ENCODE measurements at regions not wholly inside any gene's neighbourhood (a gene's known extent, or its start where the extent isn't known, plus 50 kb on each side); places are given as distances from the start of the nearest gene placed in this dataset.
"Not testable (repeated sequence)": the region's sequence is repeated elsewhere in the genome, so short reads cannot be mapped to it uniquely, and the experiment has no call there.

DNA sequence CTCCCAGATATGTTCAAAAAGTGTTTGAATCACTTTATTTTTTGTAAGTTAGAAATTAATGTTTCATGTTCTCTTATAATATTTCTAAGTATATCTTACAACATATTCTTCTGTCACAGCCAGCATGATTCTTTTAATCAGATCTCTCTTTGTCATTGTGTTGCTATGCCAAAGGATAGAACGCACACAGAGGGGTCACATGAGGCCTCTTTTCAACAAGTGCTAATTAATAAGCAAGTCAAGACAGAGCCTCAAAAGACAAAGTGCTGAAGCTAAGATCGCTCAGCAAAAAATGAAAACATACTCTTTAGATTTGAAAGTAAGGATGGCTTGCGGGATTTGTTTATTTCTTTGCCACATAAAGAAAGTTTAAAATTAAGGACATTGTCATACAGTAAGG, 508.8 kb upstream of the PTCHD4 start:
- no peak for DNase-seq (ENCODE audit: low read depth in 2 of 2)

DNA sequence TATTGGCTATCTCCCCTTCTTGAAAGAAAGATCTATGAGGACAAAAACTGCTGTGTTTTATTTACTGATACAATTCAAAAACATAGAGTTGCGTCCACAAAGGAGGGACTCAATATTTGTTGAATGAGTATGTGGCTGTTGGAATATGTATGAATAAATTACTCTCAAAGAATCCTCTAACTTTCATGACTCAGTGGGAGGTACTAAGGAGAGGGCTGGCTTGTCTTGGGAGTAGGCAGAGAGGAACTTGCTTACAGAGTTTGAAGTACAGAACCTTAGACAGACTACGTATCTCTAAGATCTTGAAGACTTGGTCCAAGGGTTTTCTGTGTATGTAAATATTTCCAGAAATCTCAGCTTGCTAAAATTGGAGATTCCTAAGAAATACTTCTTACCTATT, 504.0 kb upstream of the PTCHD4 start:
- no peak for DNase-seq (ENCODE audit: low read depth in 2 of 2)

GRCh38 chr6:48614326-48614725, 503.3 kb upstream of the PTCHD4 start:
- no peak for DNase-seq (ENCODE audit: low read depth in 2 of 2)

DNA sequence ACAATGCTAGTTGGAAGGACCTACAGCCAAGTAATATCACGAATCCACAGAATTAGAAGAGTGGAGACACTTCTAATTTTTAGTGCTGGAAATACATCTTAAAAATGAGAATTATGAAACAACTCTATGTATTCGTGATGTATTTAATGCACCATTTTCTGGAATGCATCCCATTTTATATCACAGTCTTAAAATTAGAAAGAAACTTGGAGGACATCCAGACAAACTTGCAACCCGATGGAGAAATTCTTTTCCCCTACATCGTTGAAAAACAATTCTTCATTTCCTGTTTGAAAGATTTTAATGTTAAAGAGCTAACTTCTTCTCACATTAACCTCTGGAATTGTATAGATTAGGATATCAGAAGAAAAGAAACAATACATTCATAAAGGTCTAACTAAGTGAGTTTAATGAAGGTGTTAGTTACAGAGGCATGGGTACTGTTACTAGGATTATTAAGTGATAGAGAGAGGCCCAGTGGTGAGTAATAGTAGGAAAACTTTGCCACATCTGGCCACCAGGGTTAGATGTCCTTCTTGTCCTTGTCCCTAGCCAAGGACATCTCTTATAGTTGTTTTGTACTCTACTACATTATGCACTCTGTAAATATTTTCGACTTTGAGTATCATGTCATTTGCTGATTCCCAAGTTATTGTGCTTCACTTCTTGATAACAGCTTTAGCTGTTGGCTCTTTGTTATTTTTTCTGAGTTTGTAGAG, 502.4 kb upstream of the PTCHD4 start:
- DNase-seq (ENCODE audit: low read depth in 2 of 2), result no peak

DNA sequence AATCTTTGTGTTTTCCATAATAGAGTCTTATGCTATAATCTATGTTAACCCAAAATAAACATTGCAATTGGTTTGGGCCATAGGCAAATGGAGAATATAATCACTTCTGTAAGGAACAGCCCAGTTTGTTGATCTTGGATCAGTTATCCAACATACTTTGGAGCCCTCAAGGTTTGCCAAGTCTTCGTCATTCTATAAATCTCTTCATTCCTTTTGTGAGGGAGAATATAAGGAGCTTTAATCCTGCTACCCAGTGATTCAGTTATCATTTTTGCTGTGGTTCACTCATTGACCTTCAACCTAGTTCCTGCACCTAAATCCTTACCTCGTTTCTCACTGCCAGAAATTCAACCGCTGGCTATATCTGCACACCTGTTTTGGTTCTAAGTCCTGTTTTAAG, 500.3 kb upstream of the PTCHD4 start:
- peak in 1 of 2 donors; percentile 3 for DNase-seq (ENCODE audit: low read depth in 2 of 2)

DNA sequence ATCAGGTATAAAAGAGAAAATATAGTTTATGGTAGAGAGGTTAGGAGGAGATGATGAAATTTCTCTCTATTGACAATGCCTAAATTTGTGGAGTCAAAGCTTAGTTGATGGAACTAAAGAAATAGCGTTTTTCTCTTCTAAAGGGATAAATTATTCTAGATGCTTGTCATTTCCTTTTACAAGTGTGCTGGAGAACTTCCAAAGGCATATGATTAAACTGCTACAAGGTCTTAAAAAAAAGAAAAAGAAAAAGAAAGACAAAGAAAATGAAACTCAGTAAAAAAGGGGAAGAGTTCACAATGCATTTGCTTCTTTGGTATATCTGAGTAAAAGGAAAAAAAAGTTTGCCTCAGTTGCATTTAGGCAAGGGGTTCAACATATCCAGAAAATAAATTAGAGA, 499.8 kb upstream of the PTCHD4 start:
- DNase-seq (ENCODE audit: low read depth in 2 of 2), result peak in 1 of 2 donors; percentile 16

DNA sequence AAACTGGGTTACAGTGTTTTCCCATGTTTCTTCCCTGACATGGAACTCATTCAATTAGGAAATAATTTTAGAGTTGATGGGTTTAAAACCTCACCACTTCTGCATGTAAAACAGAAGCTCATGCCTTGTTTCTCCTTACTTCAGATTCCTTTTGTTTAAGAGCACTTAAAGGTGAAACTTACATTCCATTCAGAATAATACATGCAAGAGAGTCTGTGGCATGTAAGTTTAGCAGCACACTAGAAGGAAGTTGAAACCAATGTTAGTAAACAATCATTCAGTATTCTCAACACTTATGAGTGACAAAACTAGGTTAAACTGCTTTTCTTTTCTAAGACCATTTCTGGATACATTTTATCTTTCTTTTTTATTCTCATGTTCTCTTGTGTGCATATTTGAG, 495.6 kb upstream of the PTCHD4 start:
- DNase-seq (ENCODE audit: low read depth in 2 of 2), result no peak

DNA sequence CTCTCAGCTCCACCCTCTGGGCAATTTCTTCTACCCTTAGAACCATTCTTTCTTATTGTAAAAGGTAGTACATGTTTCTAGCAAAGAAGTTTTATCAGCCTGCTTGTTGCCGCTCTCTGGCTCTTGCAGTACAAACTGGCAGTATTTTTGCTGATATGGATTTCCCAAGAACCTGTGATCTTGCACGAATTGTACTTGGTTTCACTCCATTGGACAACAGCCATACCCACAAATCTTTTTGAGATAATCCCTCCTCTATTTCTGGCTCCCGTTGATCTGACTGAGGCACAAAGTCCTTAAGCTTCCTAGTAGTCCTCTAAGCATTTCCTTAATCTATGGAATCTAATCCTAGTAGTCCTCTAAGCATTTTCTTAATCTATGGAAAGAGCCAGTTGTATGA, 487.0 kb upstream of the PTCHD4 start:
- no peak for DNase-seq (ENCODE audit: low read depth in 2 of 2)

DNA sequence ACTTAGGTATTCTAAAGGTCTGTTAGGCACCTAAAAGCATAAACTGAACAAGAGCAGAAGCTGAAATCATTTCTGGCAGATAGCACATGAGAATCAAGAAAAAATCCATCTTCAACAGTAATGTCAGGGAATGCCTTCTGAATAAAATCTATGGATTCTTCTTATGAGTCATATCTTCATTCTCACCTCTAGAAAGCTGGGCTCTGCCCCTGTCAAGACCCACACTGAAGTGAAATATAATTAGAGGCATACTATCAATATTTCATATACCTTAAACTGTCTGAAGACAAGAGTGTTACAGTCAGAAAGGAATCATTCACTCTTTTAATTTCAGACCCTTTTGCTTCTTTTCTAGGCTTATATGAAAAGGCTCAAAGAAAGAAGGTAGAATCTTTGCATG, 485.8 kb upstream of the PTCHD4 start:
- no peak for DNase-seq (ENCODE audit: low read depth in 2 of 2)

DNA sequence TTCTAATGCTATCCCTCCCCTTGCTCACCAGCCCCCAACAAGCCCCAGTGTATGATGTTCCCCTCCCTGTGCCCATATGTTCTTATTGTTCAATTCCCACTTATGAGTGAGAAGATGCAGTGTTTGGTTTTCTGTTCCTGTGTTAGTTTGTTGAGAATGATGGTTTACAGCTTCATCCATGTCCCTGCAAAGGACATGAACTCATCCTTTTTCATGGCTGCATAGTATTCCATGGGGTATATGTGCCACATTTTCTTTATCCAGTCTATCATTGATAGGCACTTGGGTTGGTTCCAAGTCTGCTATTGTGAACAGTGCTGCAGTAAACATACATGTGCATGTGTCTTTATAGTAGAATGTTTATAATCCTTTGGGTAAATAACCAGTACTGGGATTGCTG, 480.2 kb upstream of the PTCHD4 start:
- DNase-seq (ENCODE audit: low read depth in 2 of 2), result not testable (repeated sequence)

- no peak for DNase-seq (ENCODE audit: low read depth in 2 of 2)
Observed at GRCh38 chr6:48584846-48585245, 473.8 kb upstream of the PTCHD4 start.

DNA sequence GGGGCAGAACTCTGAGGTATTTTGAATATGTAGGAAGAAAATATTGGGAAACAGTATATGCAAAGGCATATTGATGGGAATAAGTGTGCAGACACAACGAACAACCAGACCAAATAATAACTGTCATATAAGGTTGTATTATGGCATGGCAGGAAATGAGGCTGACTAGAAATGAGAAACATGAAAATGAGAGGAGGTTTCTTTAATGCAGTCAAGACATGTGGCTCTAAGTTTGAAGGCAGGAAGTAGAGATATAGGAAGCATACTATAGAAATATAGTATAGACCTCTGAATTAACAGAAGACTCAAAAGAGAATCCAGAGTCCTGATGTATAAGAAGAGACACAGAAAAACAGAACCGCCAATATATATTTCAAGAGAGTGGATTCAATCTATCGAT, 459.7 kb upstream of the PTCHD4 start:
- no peak for DNase-seq (ENCODE audit: low read depth in 2 of 2)

GRCh38 chr6:48568856-48569255, 457.9 kb upstream of the PTCHD4 start:
- no peak for DNase-seq (ENCODE audit: low read depth in 2 of 2)

DNA sequence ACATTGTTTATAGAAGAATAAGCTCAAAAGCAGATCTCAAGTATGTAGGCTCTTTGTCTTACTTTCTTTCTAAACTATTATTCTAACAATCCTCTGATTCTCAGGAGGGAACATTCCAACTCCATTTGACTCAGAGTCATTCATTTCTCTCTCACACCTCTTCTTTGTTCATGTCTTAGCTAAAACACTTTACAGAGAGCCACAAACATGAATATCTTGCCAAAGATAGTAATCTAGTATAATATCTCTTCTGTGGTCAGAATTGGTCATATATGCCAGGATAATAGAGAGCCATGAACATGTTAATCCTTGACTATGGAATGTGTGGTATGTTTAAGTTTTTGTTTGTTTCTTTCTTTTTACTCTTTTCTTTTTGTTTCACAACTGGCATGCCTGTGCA, 456.0 kb upstream of the PTCHD4 start:
- DNase-seq (ENCODE audit: low read depth in 2 of 2), result no peak

- DNase-seq (ENCODE audit: low read depth in 2 of 2), result no peak
Observed at GRCh38 chr6:48564036-48564820, 453.2 kb upstream of the PTCHD4 start.

DNA sequence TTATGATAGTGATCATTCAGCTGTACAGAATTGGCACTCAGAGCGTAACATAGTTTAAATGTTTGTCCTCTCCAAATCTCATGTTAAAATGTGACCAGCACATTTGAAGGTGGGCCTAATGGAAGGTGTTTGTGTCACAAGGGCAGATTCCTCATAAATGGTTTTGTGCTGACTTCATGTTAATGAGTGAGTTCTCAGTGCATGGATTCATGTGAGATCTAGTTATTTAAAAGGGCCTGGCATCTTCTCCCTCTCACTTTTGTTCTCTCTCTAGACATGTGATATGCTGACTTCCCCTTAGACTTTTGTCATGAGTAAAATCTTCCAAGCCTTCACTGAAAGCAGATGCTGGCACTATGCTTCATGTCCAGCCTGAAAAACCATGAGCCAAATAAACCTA, 452.4 kb upstream of the PTCHD4 start:
- no peak for DNase-seq (ENCODE audit: low read depth in 2 of 2)

GRCh38 chr6:48560408-48560807, 449.4 kb upstream of the PTCHD4 start:
- peak; percentile 5 to 44 for DNase-seq (ENCODE audit: low read depth in 2 of 2)

DNA sequence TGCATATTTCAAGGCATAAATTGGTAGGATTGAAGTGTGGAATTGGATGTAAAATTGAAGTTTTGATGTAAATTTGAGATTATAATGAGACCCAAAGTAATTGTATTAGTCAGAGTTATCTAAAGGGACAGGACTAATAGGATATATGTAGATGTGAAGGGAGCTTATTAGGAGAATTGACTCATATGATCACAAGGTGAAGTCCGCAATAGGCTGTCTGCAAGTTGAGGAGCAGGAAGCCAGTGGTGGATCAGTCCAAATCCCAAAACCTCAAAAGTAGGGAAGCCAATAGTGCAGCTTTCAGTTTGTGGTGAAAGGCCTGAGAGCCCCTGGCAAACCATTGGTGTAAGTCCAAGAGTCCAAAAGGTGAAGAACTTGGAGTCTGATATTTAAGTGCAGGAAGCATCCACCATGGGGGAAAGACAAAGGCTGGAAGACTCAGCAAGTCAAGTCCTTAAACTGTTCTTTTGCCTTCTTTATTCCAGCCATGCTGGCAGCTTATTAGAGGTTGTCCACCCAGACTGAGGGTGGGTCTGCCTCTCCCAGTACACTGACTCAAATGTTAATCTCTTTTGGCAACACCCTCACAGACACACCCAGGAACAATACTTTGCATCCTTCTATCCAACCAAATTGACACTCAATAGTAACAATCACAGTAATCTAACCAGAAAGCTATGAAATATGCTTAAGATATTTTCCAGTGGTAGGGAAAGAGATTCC, 442.6 kb upstream of the PTCHD4 start:
- DNase-seq (ENCODE audit: low read depth in 2 of 2), result no peak

GRCh38 chr6:48552905-48553304, 441.9 kb upstream of the PTCHD4 start:
- DNase-seq (ENCODE audit: low read depth in 2 of 2), result no peak

DNA sequence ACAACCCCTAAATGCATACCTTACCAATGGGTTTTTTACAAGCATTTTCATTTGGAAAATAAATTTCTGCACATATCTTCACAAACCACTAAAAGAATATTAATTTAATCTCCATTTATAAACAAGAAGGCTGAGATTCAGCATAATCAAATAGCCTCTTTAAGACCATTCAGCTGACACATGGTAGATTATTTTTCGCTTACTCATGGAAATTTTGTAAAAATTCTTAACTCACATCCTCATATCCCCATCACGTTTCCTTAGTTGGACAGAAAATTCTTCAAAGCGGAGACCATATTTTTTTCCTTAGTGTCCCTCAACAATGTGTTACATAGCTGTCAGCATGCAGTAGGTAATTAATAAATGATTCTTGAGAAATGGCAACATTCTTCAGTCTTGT, 439.6 kb upstream of the PTCHD4 start:
- DNase-seq (ENCODE audit: low read depth in 2 of 2), result no peak

DNA sequence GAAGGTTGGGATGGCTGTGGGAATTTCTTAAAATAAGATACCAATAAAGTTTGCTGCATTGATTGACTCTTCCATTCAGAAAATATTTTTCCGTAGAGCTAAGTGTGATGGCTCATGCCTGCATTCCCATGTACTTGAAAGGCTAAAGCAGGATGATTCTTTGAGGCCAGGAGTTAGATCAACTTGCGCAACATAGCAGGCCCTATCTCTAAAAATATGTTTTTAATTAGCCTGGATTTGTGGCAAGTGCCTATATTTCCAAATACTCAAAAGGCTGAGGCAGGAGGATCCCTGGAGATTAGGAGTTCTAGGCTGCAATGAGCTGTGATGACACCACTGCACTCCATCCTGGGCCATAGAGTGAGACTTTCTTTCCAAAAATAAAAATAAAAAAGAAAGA, 431.2 kb upstream of the PTCHD4 start:
- no peak for DNase-seq (ENCODE audit: low read depth in 2 of 2)

GRCh38 chr6:48541649-48542048, 430.7 kb upstream of the PTCHD4 start:
- DNase-seq (ENCODE audit: low read depth in 2 of 2), result no peak

DNA sequence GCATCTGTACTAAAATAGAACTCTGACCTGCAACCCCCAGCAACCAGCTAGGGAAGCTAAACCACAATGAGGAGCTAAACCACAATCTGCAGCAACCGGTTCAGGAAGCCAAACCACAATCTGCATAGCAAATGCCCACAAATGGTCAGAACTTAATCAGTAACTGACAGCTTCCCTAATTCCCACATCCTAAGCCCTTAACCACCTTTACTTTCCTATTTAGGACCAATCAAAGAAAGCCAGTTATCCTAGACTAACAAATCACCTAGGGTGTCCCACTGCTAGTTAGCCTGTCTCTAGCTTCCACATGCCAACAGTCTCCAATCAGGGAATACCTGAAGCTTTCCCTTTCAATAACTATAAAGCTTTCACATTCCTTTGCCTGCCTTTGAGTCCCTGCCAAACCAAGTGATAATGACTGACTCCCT, 424.6 kb upstream of the PTCHD4 start:
- peak in 1 of 2 donors; percentile 15 for DNase-seq (ENCODE audit: low read depth in 2 of 2)
